ENCODE measurements at regions not wholly inside any gene's neighbourhood (a gene's known extent, or its start where the extent isn't known, plus 50 kb on each side); places are given as distances from the start of the nearest gene placed in this dataset.

- H3K79me2 ChIP-seq (replicated peaks; ENCODE audit: insufficient read depth, low read length) = no peaks in the 10 kb centered on the region
- H3K9me3 ChIP-seq (ENCODE audit: low read length) = no peaks in the 10 kb centered on the region
- TF ChIP-seq EZH2 (IDR thresholded peaks at IDR 0.05; ENCODE audit: borderline replicate concordance, insufficient read depth, low read length, poor library complexity, severe bottlenecking) = no peak
- no peak for TF ChIP-seq REST (IDR thresholded peaks at IDR 0.05; ENCODE audit: borderline replicate concordance)
- no peak for TF ChIP-seq MXI1 (conservative IDR thresholded peaks at IDR 0.05; ENCODE audit: poor library complexity, severe bottlenecking)
- TF ChIP-seq TAF1 (IDR thresholded peaks at IDR 0.05; ENCODE audit: low read depth) = no peak
- TF ChIP-seq SMC3 (conservative IDR thresholded peaks at IDR 0.05; ENCODE audit: poor library complexity) = no peak
- TF ChIP-seq POLR2AphosphoS5 (IDR thresholded peaks at IDR 0.05) = no peak
- TF ChIP-seq CTCF (IDR thresholded peaks at IDR 0.05; ENCODE audit: poor library complexity, severe bottlenecking) = no peak
- TF ChIP-seq RAD21 (conservative IDR thresholded peaks at IDR 0.05) = no peak
- no peak for TF ChIP-seq EP300 (conservative IDR thresholded peaks at IDR 0.05; ENCODE audit: poor library complexity, severe bottlenecking)
- H3K27ac ChIP-seq (ENCODE audit: low read length) = no peak overlapping the region
- no peak overlapping the region for H3K9ac ChIP-seq (ENCODE audit: low read length)
- no peaks in the 10 kb centered on the region for H3K36me3 ChIP-seq (ENCODE audit: insufficient read depth, low read length)
- H3K27me3 ChIP-seq (ENCODE audit: insufficient read depth, low read depth, low read length) = no peaks in the 10 kb centered on the region
- no peaks in the 10 kb centered on the region for H3F3A ChIP-seq (ENCODE audit: insufficient read depth, low read length, poor library complexity, severe bottlenecking)
- H3K4me3 ChIP-seq (ENCODE audit: low read length) = no peak overlapping the region
- H3K9me2 ChIP-seq (ENCODE audit: insufficient read depth, low read length) = no peaks in the 10 kb centered on the region
- H4K20me1 ChIP-seq (ENCODE audit: insufficient read depth) = no peaks in the 10 kb centered on the region
- no peak overlapping the region for H3K4me2 ChIP-seq (ENCODE audit: low read length)
- H2AFZ ChIP-seq (ENCODE audit: low read depth, low read length) = no peak overlapping the region
Observed at GRCh38 chr2:34252111-34252510, 653.0 kb upstream of the FAM98A start.

- no peaks in the 10 kb centered on the region for H3K36me3 ChIP-seq (ENCODE audit: insufficient read depth, low read length)
- H3K4me3 ChIP-seq (ENCODE audit: low read length) = no peak overlapping the region
- TF ChIP-seq POLR2AphosphoS5 (IDR thresholded peaks at IDR 0.05) (no peak), TAF1 (IDR thresholded peaks at IDR 0.05; ENCODE audit: low read depth) (no peak), EP300 (conservative IDR thresholded peaks at IDR 0.05; ENCODE audit: poor library complexity, severe bottlenecking) (no peak), EZH2 (IDR thresholded peaks at IDR 0.05; ENCODE audit: borderline replicate concordance, insufficient read depth, low read length, poor library complexity, severe bottlenecking) (no peak), RAD21 (conservative IDR thresholded peaks at IDR 0.05) (no peak), REST (IDR thresholded peaks at IDR 0.05; ENCODE audit: borderline replicate concordance) (no peak), SMC3 (conservative IDR thresholded peaks at IDR 0.05; ENCODE audit: poor library complexity) (no peak), CTCF (IDR thresholded peaks at IDR 0.05; ENCODE audit: poor library complexity, severe bottlenecking) (no peak)
- no peaks in the 10 kb centered on the region for H3K79me2 ChIP-seq (replicated peaks; ENCODE audit: insufficient read depth, low read length)
- H2AFZ ChIP-seq (ENCODE audit: low read depth, low read length) = no peak overlapping the region
- no peaks in the 10 kb centered on the region for H3K27me3 ChIP-seq (ENCODE audit: insufficient read depth, low read depth, low read length)
- H3F3A ChIP-seq (ENCODE audit: insufficient read depth, low read length, poor library complexity, severe bottlenecking) = no peaks in the 10 kb centered on the region
- H3K9me3 ChIP-seq (ENCODE audit: low read length) = no peaks in the 10 kb centered on the region
- no peak overlapping the region for H3K27ac ChIP-seq (ENCODE audit: low read length)
- H3K9ac ChIP-seq (ENCODE audit: low read length) = no peak overlapping the region
- no peaks in the 10 kb centered on the region for H3K9me2 ChIP-seq (ENCODE audit: insufficient read depth, low read length)
- no peaks in the 10 kb centered on the region for H4K20me1 ChIP-seq (ENCODE audit: insufficient read depth)
- no peak overlapping the region for H3K4me2 ChIP-seq (ENCODE audit: low read length)
Observed at GRCh38 chr2:34251578-34251977, 652.5 kb upstream of the FAM98A start.
